ENCODE measurements at regions not wholly inside any gene's neighbourhood (a gene's known extent, or its start where the extent isn't known, plus 50 kb on each side); places are given as distances from the start of the nearest gene placed in this dataset.

DNA sequence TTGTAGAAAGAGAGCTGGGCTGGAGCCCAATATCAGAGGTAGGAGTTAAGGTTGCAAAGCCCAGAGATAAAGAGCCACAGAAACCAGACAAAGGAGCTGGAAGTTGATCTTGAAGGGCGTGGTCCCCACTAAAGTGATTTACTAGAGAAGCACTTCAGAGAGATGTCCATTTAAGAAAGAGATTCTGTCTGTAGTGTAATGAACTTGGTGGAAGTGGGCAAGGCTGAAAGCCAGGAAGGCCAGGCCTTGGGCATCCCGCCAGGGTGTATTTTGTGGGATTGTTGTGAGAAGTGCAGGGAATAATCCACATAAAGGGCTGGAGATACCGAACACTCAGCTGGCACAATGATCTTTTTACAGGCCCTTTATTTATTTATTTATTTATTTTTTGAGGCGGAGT, 1398.8 kb downstream of the TBC1D22A start:
- TF ChIP-seq, protein P1, sequence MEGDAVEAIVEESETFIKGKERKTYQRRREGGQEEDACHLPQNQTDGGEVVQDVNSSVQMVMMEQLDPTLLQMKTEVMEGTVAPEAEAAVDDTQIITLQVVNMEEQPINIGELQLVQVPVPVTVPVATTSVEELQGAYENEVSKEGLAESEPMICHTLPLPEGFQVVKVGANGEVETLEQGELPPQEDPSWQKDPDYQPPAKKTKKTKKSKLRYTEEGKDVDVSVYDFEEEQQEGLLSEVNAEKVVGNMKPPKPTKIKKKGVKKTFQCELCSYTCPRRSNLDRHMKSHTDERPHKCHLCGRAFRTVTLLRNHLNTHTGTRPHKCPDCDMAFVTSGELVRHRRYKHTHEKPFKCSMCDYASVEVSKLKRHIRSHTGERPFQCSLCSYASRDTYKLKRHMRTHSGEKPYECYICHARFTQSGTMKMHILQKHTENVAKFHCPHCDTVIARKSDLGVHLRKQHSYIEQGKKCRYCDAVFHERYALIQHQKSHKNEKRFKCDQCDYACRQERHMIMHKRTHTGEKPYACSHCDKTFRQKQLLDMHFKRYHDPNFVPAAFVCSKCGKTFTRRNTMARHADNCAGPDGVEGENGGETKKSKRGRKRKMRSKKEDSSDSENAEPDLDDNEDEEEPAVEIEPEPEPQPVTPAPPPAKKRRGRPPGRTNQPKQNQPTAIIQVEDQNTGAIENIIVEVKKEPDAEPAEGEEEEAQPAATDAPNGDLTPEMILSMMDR (IDR thresholded peaks at IDR 0.05): no peak
- no peak for TF ChIP-seq POLR2A (IDR thresholded peaks at IDR 0.05)

All from heart left ventricle (tissue), 13 donors.